Fibroblast of lung (primary cell): ENCODE measurements at regions not wholly inside any gene's neighbourhood (a gene's known extent, or its start where the extent isn't known, plus 50 kb on each side); places are given as distances from the start of the nearest gene placed in this dataset.

Source experiments
- EZH2 ChIP-seq: IDR thresholded peaks from 2 replicates; pipeline ENCODE4 v1.5.1; 2012; ENCODE audit warnings: low read length, control low read depth, mild to moderate bottlenecking; ENCODE audit errors: missing control alignments
- TF ChIP-seq, protein P1 (sequence below), 2 donors: IDR thresholded peaks in 1 of 2; conservative IDR thresholded peaks in 1 of 2; 1 replicate in 1 of 2; 2 replicates in 1 of 2; pipeline ENCODE4 v1.5.1; 2011 to 2012; ENCODE audit warnings: low read length in 2 of 2, control low read depth in 1 of 2, inconsistent platforms in 1 of 2, low read depth in 1 of 2, mild to moderate bottlenecking in 1 of 2

DNA sequence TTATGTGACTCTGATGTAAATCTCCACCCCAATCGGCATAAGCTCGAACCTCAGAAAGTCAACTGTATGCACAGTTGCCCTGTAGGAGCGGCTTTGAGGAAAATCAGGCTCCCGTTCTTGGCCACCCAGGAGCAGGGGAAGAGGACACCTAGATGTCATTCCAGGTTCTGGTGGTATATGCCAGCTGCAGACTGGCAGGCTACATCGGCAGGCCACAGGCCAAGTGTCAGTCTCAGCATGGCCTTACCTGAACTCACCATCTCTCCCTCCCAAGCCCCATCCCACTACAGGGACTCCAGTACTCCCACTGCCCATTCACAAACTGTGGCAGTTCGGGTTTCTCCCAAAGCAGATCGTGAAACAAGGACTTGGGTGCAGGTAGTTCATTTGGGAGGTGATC, 428.1 kb downstream of the BCOR start:
- no peak for TF ChIP-seq EZH2
- TF ChIP-seq, protein P1, sequence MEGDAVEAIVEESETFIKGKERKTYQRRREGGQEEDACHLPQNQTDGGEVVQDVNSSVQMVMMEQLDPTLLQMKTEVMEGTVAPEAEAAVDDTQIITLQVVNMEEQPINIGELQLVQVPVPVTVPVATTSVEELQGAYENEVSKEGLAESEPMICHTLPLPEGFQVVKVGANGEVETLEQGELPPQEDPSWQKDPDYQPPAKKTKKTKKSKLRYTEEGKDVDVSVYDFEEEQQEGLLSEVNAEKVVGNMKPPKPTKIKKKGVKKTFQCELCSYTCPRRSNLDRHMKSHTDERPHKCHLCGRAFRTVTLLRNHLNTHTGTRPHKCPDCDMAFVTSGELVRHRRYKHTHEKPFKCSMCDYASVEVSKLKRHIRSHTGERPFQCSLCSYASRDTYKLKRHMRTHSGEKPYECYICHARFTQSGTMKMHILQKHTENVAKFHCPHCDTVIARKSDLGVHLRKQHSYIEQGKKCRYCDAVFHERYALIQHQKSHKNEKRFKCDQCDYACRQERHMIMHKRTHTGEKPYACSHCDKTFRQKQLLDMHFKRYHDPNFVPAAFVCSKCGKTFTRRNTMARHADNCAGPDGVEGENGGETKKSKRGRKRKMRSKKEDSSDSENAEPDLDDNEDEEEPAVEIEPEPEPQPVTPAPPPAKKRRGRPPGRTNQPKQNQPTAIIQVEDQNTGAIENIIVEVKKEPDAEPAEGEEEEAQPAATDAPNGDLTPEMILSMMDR (conservative IDR thresholded peaks at IDR 0.05 in 1 of 2, IDR thresholded peaks at IDR 0.05 in 1 of 2; ENCODE audit: low read depth in 1 of 2, low read length in 2 of 2): no peak
